Head of caudate nucleus (tissue), 42 donors: ENCODE measurements at regions not wholly inside any gene's neighbourhood (a gene's known extent, or its start where the extent isn't known, plus 50 kb on each side); places are given as distances from the start of the nearest gene placed in this dataset.
A peak's percentile ranks its signal among the peaks of the same experiment; 100 is the strongest.
"Not testable (repeated sequence)": the region's sequence is repeated elsewhere in the genome, so short reads cannot be mapped to it uniquely, and the experiment has no call there.

Source experiments
- DNase-seq, 42 donors: peaks; one replicate each; pipeline versions ENCODE4 v3.0.0 to v3.0.0-alpha.2; 2020 to 2021; ENCODE audit warnings: mixed read lengths in 7 of 42
- intact Hi-C: fragments of 100-400 bp; cut with DNase I; formaldehyde crosslinking; loops from one replicate; pipeline ENCODE4 v1.15.0; 2022

DNA sequence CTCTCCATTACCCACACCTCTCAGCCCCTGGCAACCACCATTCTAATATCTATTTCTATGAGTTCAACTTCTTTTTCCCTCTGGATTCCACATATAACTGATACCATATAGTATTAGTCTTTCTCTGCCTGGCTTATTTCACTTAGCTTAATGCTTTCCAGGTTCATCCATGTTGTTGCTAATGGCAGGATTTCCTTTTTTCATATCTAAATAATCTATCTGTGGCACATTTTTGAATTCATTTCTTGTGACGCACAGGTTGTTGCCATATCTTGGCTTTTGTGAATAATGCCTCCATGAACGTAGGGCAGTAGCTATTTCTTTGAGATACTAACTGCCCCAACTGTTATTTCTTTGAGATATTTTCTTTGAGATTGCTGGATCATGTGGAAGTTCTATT is 235.6 kb downstream of the SPRY2 start:
- no peak for DNase-seq
- intact Hi-C loops, result no loop called here

- intact Hi-C loops, result no loop called here
- DNase-seq, result no peak
These were observed 239.9 kb downstream of the SPRY2 start for GRCh38 chr13:80101040-80101439.

GRCh38 chr13:80100636-80101035 is 240.3 kb downstream of the SPRY2 start:
- DNase-seq, result no peak
- intact Hi-C loops, result no loop called here

- intact Hi-C loops, result no loop called here
- no peak for DNase-seq
These were observed 243.4 kb downstream of the SPRY2 start for GRCh38 chr13:80097561-80097960.

DNA sequence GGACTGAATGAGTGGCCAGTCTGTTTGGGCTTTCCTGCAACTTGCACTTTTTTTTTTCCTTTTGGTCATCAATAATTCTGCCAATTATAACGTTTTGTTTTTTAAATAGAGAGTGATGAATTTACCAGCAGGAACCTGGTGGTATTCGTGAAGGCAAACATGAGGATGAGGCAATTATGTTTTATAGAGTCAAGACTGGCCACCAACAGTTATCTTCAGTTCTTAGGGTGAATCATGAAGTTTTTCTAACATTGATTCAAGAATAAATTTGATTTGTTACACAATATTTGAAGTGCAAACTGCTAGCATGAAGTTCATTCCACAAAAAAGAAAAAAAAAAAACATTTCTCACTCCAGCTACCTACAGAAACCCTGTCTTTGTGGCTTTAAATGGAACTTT is 244.5 kb downstream of the SPRY2 start:
- intact Hi-C loops, result no loop called here
- no peak for DNase-seq

DNA sequence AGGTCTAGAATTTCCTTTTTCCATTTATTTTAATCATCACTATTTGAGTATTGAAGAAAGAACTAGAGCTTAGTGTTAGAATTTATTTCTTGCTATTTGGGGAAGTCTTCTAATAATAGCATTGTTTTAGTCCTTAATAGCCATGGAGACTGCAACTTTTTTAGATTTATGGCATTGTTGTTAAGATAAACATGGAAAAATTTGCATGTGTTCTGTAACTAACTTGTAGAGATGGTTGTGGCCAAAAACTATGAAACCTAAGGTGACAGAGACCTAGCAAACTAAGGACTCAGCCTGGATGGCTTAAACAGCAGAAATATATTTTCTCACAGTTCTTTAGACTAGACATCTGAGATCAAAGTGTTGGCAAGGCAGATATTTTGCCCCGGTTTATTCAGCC is 246.4 kb downstream of the SPRY2 start:
- intact Hi-C loops, result no loop called here
- no peak for DNase-seq

GRCh38 chr13:80093888-80094287 is 247.0 kb downstream of the SPRY2 start:
- intact Hi-C loops, result no loop called here
- no peak for DNase-seq

DNA sequence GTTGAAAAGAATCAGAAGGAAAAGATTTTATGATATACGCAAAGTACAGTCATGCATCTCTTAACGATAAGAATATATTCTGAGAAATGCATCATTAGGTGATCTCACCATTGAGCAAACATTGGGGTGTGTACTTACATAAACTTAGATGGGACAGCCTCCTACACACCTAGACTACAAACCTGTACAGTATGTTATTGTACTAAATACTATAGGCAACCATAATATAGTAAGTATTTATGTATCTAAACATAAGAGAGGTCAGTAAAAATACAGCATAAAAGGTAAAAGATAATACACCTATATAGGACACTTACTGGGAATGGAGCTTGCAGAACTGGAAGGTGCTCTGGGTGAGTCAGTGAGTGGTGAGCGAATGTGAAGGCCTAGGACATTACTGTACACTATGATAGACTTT is 254.6 kb downstream of the SPRY2 start:
- no peak for DNase-seq
- intact Hi-C loops, result no loop called here

DNA sequence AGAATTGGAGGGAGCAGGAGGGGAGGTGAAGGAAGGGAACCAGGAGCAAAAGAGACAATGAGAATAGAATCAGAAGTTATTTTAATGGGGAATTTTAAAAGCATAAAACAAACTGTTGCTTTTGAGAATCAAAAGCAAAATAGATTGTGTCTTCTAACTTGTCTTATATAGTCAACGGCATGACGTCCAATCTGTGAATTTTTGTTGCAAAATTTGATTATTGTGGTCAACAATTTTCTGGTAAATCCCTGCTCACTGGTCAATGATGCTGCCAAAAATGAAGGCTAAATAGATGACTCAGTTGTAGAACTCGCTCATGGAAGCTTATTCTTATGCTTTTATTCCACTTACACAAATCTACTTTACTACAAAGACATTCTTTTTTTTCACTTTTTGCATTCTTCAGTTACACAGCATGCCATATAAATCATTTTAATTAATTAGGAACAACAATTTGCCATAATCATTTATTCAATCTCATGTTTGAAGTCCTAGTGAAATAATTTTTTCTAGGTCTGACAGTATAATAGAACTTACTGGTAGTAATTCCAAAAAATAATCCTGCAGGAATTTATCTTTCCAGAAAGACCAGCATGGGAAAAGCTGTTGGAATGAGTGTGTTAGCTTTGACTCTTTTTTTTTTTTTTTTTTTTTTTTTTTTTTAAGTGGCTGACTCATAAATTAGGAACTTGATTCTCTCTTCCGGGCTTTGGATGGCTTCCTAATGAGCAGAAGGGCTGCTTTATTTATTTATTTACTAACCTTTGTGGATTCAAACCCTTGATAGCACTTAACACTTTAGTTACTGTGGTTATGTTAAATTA is 256.9 kb downstream of the SPRY2 start:
- DNase-seq, result no peak
- intact Hi-C loops, result no loop called here

- peak in 2 of 42 donors; percentile 5 to 7 for DNase-seq
- intact Hi-C loops, result no loop called here
These were observed 257.7 kb downstream of the SPRY2 start for GRCh38 chr13:80083081-80083852.

GRCh38 chr13:80082396-80083080 is 258.4 kb downstream of the SPRY2 start:
- DNase-seq, result no peak
- intact Hi-C loops, result no loop called here

DNA sequence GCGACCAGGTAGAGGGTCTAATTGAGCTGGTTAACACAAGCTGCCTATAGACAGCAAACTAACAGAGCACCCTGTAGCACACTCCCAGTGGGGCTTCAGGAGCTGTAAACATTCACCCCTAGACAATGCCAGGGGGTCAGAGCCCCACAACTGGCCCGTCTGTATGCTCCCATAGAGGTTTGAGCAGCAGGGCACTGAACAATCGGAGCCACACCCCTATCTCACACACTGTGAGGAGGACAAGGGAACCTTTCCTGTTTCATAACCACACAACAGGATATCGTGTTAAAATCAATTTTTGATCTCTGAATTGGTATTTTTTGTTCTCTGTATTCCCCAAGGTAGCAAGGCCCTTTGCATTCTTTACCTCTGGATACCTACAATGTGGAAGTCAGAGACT is 266.1 kb downstream of the SPRY2 start:
- no peak for DNase-seq
- intact Hi-C loops, result no loop called here

DNA sequence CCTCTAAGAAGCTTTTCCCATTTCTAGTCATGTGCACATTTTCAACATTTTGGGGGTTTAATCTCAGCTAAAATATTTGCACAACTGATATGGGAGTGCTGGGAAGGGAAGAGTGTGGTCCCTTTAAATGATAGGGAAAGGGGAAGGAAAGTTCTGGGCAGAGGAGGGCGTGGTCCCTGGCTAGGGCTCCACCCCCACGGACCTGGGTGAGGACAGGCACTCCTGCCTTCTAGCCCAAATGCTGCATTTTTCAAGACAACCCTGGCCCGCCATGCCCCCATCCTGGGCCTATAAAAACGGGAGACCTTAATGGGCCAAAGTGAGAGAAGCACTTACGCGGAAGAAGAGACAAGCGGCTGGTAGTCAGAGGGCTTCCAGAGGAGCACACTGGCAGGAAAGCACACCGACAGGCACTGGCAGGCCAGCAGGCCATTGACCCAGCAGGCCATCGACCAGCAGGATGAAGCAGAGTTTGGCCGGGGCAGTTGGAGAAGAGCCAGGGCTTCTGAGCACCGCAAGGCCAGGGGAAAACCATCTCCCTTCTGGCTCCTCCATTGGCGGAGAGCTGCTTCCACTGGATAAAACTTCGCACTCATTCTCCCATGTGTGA is 266.7 kb downstream of the SPRY2 start:
- intact Hi-C loops, result no loop called here
- peak in 20 of 42 donors; percentile 6 to 59 (median 28) for DNase-seq

DNA sequence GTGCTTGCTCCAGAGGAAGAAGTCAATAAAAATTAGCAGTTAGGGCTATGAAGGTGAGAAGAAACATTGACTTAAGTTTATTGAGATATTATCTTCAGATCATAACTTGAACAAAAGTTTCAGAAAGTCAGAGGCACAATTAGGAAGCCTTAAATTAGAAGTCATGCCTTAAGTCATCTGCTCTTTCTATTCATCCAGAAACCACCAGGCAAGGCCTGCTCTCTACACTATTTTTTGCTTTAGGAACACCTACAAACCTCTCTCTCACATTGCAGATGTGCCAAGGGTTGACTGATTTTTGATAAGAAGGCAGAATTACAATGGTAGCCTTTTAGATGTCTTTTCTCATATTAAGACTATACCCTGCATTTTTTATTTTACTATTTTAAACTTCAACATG is 268.7 kb downstream of the SPRY2 start:
- intact Hi-C loops, result no loop called here
- DNase-seq, result no peak

- intact Hi-C loops, result no loop called here
- DNase-seq, result no peak
These were observed 270.8 kb downstream of the SPRY2 start for GRCh38 chr13:80070024-80070703.

GRCh38 chr13:80069374-80069773 is 271.6 kb downstream of the SPRY2 start:
- intact Hi-C loops, result no loop called here
- DNase-seq, result no peak

GRCh38 chr13:80065996-80066395 is 274.9 kb downstream of the SPRY2 start:
- intact Hi-C loops, result no loop called here
- DNase-seq, result no peak

GRCh38 chr13:80062416-80062815 is 278.5 kb downstream of the SPRY2 start:
- DNase-seq, intact Hi-C loops: not testable (repeated sequence)

GRCh38 chr13:80059789-80060188 is 281.1 kb downstream of the SPRY2 start:
- no peak for DNase-seq
- intact Hi-C loops, result no loop called here
